ENCODE measurements at regions not wholly inside any gene's neighbourhood (a gene's known extent, or its start where the extent isn't known, plus 50 kb on each side); places are given as distances from the start of the nearest gene placed in this dataset.

GRCh38 chr9:73780916-73781315 lies 629.3 kb downstream of the ANXA1 start:
- Histone ChIP-seq H3K9me3 (no peaks in the 10 kb centered on the region), H3K27me3 (no peaks in the 10 kb centered on the region), H3K4me1 (no peaks in the 10 kb centered on the region), H3K4me3 (no peak overlapping the region), H3K27ac (no peak overlapping the region), H3K36me3 (no peaks in the 10 kb centered on the region)
- intact Hi-C loops (cut with DNase I), result no loop called here
- DNase-seq (no peak), ATAC-seq (no peak)
- TF ChIP-seq CTCF (IDR thresholded peaks at IDR 0.05) (no peak), POLR2A (IDR thresholded peaks at IDR 0.05) (no peak)

- Histone ChIP-seq H3K27ac (no peak overlapping the region), H3K9me3 (no peaks in the 10 kb centered on the region), H3K36me3 (no peaks in the 10 kb centered on the region), H3K27me3 (no peaks in the 10 kb centered on the region), H3K4me3 (no peak overlapping the region), H3K4me1 (no peaks in the 10 kb centered on the region)
- WGBS (ENCODE audit: insufficient coverage, low coverage, low lambda C conversion rate, missing lambda C conversion rate), result 45% methylated on average over 3 of the region's 3 CpGs
- DNase-seq (no peak), ATAC-seq (no peak)
- intact Hi-C loops (cut with DNase I), result no loop called here
- no peak for TF ChIP-seq CTCF (IDR thresholded peaks at IDR 0.05)
- no peak for TF ChIP-seq POLR2A (IDR thresholded peaks at IDR 0.05)
Observed at GRCh38 chr9:73782166-73782565, 630.5 kb downstream of the ANXA1 start.

GRCh38 chr9:73799446-73799845 lies 647.8 kb downstream of the ANXA1 start:
- H3K36me3 ChIP-seq, result no peaks in the 10 kb centered on the region
- no peak overlapping the region for H3K27ac ChIP-seq
- no peak for TF ChIP-seq CTCF (IDR thresholded peaks at IDR 0.05)
- no peak for TF ChIP-seq POLR2A (IDR thresholded peaks at IDR 0.05)
- no peaks in the 10 kb centered on the region for H3K4me1 ChIP-seq
- H3K4me3 ChIP-seq, result no peak overlapping the region
- ATAC-seq, result no peak
- intact Hi-C loops (cut with DNase I), result no loop called here
- DNase-seq, result no peak
- H3K27me3 ChIP-seq, result no peaks in the 10 kb centered on the region
- H3K9me3 ChIP-seq, result no peaks in the 10 kb centered on the region

GRCh38 chr9:73805111-73805510 lies 653.4 kb downstream of the ANXA1 start:
- Histone ChIP-seq H3K27me3 (no peaks in the 10 kb centered on the region), H3K27ac (no peak overlapping the region), H3K4me3 (no peak overlapping the region), H3K4me1 (no peaks in the 10 kb centered on the region), H3K36me3 (no peaks in the 10 kb centered on the region), H3K9me3 (no peaks in the 10 kb centered on the region)
- TF ChIP-seq POLR2A (IDR thresholded peaks at IDR 0.05) (no peak), CTCF (IDR thresholded peaks at IDR 0.05) (no peak)
- DNase-seq (no peak), ATAC-seq (no peak)
- WGBS (ENCODE audit: insufficient coverage, low coverage, low lambda C conversion rate, missing lambda C conversion rate), result 54% methylated on average over 2 of the region's 2 CpGs
- intact Hi-C loops (cut with DNase I), result no loop called here

- no peaks in the 10 kb centered on the region for H3K36me3 ChIP-seq
- TF ChIP-seq CTCF (IDR thresholded peaks at IDR 0.05) (no peak), POLR2A (IDR thresholded peaks at IDR 0.05) (no peak)
- no peak overlapping the region for H3K27ac ChIP-seq
- no peaks in the 10 kb centered on the region for H3K9me3 ChIP-seq
- WGBS (ENCODE audit: insufficient coverage, low coverage, low lambda C conversion rate, missing lambda C conversion rate), result 21% methylated on average over 1 of the region's 1 CpG
- ATAC-seq (no peak), DNase-seq (no peak)
- no peaks in the 10 kb centered on the region for H3K4me1 ChIP-seq
- H3K27me3 ChIP-seq, result no peaks in the 10 kb centered on the region
- no peak overlapping the region for H3K4me3 ChIP-seq
- intact Hi-C loops (cut with DNase I), result no loop called here
Observed at GRCh38 chr9:73805853-73806458, 654.3 kb downstream of the ANXA1 start.
